Esophagus muscularis mucosa (tissue), 4 donors: ENCODE measurements at regions not wholly inside any gene's neighbourhood (a gene's known extent, or its start where the extent isn't known, plus 50 kb on each side); places are given as distances from the start of the nearest gene placed in this dataset.
"Not testable (repeated sequence)": the region's sequence is repeated elsewhere in the genome, so short reads cannot be mapped to it uniquely, and the experiment has no call there.

Source experiments
- EP300 ChIP-seq: sonication (generic); formaldehyde crosslinking; IDR thresholded peaks from one replicate; pipeline ENCODE4 v1.6.1; 2017; ENCODE audit warnings: antibody characterized with exemption
- POLR2A ChIP-seq: fragments of 450-650 bp; IDR thresholded peaks from one replicate; pipeline ENCODE4 v1.6.1; 2017; ENCODE audit warnings: antibody characterized with exemption, moderate library complexity, mild to moderate bottlenecking, low read depth
- POLR2AphosphoS5 ChIP-seq, 2 donors: sonication (generic); formaldehyde crosslinking; IDR thresholded peaks; one replicate each; pipeline ENCODE4 v1.6.1; 2017; ENCODE audit warnings: antibody characterized with exemption in 2 of 2
- TF ChIP-seq, protein P1 (sequence below), 3 experiments: fragments of 200-600 bp in 2 of 3; fragments of 450-650 bp in 1 of 3; sonication (generic) in 2 of 3; IDR thresholded peaks; one replicate each; pipeline ENCODE4 v1.5.1; 2017 to 2019; ENCODE audit warnings: antibody characterized with exemption in 3 of 3, mild to moderate bottlenecking in 2 of 3, moderate library complexity in 1 of 3

DNA sequence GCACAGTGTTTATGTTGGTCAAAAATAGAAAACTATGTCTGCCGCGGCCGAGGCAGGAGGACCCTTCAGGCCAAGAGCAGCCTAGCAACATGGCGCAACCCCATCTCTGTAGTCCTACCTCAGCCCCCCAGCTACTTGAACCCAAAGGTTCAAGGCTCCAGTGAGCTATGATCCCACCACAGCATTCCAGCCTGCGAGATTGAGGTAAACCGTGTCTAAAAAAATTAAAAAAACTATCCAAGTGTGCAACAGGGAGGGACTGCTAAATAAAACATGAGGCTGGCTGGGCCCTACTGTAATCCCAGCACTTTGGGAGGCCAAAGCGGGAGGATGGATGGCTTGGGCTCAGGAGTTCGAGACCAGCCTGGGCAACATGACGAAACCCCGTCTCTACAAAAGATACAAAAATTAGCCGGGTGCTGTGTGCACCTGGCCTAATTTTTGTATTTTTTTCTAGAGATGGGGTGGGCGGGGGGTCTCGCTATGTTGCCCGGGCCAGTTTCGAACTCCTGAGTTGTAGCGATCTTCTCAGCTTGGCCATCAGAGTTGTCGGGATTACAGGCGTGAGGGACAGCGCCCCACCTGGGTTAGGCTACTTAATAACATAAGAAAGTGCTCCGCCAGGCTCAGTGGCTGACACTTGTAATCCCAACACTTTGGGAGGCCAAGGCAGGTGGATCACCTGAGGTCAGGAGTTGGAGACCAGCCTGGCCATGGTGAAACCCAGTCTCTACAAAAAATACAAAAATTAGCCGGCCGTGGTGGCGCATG is 309.4 kb downstream of the ZNF37A start:
- TF ChIP-seq, protein P1, sequence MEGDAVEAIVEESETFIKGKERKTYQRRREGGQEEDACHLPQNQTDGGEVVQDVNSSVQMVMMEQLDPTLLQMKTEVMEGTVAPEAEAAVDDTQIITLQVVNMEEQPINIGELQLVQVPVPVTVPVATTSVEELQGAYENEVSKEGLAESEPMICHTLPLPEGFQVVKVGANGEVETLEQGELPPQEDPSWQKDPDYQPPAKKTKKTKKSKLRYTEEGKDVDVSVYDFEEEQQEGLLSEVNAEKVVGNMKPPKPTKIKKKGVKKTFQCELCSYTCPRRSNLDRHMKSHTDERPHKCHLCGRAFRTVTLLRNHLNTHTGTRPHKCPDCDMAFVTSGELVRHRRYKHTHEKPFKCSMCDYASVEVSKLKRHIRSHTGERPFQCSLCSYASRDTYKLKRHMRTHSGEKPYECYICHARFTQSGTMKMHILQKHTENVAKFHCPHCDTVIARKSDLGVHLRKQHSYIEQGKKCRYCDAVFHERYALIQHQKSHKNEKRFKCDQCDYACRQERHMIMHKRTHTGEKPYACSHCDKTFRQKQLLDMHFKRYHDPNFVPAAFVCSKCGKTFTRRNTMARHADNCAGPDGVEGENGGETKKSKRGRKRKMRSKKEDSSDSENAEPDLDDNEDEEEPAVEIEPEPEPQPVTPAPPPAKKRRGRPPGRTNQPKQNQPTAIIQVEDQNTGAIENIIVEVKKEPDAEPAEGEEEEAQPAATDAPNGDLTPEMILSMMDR (IDR thresholded peaks at IDR 0.05) = peak in 1 of 3 experiments; percentile 5
- TF ChIP-seq EP300; POLR2AphosphoS5 (IDR thresholded peaks at IDR 0.05); POLR2A: not testable (repeated sequence)
